H1 (cell line): ENCODE measurements at regions not wholly inside any gene's neighbourhood (a gene's known extent, or its start where the extent isn't known, plus 50 kb on each side); places are given as distances from the start of the nearest gene placed in this dataset.
A peak's percentile ranks its signal among the peaks of the same experiment; 100 is the strongest.

ENCODE experiments used
- CTCF ChIA-PET: fragments of 300-600 bp; sonication (Branson Sonifier 250); formaldehyde crosslinking; loops from one replicate; lab custom pipeline; 2021; ENCODE audit not compliant: partially characterized antibody; lab: Charles Lee
- POLR2A ChIA-PET: fragments of 300-600 bp; sonication (Branson Sonifier 250); formaldehyde crosslinking; loops from one replicate; lab custom pipeline; 2021; ENCODE audit warnings: inconsistent platforms; ENCODE audit not compliant: partially characterized antibody; lab: Charles Lee
- DNase-seq, 2 experiments: peaks; one replicate each; pipeline versions ENCODE4 v3.0.0 to v3.0.0-alpha.2; 2010 to 2022; ENCODE audit warnings: low spot score in 2 of 2, low read depth in 1 of 2, mixed read lengths in 1 of 2
- FAIRE-seq: peaks from 2 replicates; lab custom pipeline; 2011; peaks lifted over from hg19 to GRCh38; lab: Jason Lieb, UNC
- H2AFZ ChIP-seq: 2 replicates; pipeline ENCODE4 v1.8.1; 2012; ENCODE audit warnings: low read length, inconsistent platforms
- H2AK5ac ChIP-seq: 2 replicates; pipeline ENCODE4 v1.6.1; 2013; ENCODE audit warnings: low read depth, low read length
- H2BK120ac ChIP-seq: replicated peaks from 2 replicates; pipeline ENCODE3; 2013; ENCODE audit warnings: low read depth, low read length, inconsistent platforms
- H2BK12ac ChIP-seq: 2 replicates; pipeline ENCODE4 v1.6.1; 2013; ENCODE audit warnings: low read depth, low read length
- H2BK15ac ChIP-seq: 2 replicates; pipeline ENCODE4 v1.6.1; 2013; ENCODE audit warnings: low read length
- H2BK20ac ChIP-seq: 2 replicates; pipeline ENCODE4 v1.6.1; 2013; ENCODE audit warnings: low read length
- H2BK5ac ChIP-seq: 2 replicates; pipeline ENCODE4 v1.6.1; 2013; ENCODE audit warnings: low read depth, low read length
- H3K14ac ChIP-seq: 2 replicates; pipeline ENCODE4 v1.6.1; 2013; ENCODE audit warnings: inconsistent platforms; ENCODE audit not compliant: insufficient read length
- H3K18ac ChIP-seq: 2 replicates; pipeline ENCODE4 v1.6.1; 2013; ENCODE audit warnings: low read length; ENCODE audit errors: extremely low read depth
- H3K23ac ChIP-seq: 2 replicates; pipeline ENCODE4 v1.6.1; 2013; ENCODE audit warnings: inconsistent platforms; ENCODE audit not compliant: insufficient read length
- H3K23me2 ChIP-seq: 2 replicates; pipeline ENCODE4 v1.6.1; 2013; ENCODE audit warnings: low read depth, low read length
- H3K27ac ChIP-seq: 2 replicates; pipeline ENCODE4 v1.6.1; 2011; ENCODE audit warnings: low read depth, low read length, inconsistent platforms
- H3K27me3 ChIP-seq, 4 experiments: replicated peaks in 1 of 4; 1 replicate in 1 of 4; 2 replicates in 3 of 4; pipeline versions ENCODE4 v1.6.1 to v1.8.1; 2011 to 2013; ENCODE audit warnings: low read length in 3 of 4, mild to moderate bottlenecking in 3 of 4, inconsistent platforms in 2 of 4, mixed read lengths in 2 of 4, moderate library complexity in 1 of 4; ENCODE audit not compliant: control insufficient read depth in 3 of 4, insufficient read depth in 3 of 4; ENCODE audit errors: extremely low read depth in 1 of 4
- H3K36me3 ChIP-seq, 4 experiments: 2 replicates each; pipeline versions ENCODE4 v1.6.1 to v1.8.1; 2011 to 2013; ENCODE audit warnings: mild to moderate bottlenecking in 4 of 4, low read length in 3 of 4, moderate library complexity in 2 of 4, control low read depth in 1 of 4, inconsistent platforms in 1 of 4; ENCODE audit not compliant: insufficient read depth in 4 of 4, control insufficient read depth in 2 of 4
- H3K4ac ChIP-seq: replicated peaks from 2 replicates; pipeline ENCODE3; 2013; ENCODE audit warnings: low read length, low read depth, mixed read lengths, inconsistent platforms; ENCODE audit not compliant: insufficient read length
- H3K4me1 ChIP-seq, 4 experiments: replicated peaks in 1 of 4; 1 replicate in 1 of 4; 2 replicates in 3 of 4; pipeline versions ENCODE4 v1.6.1 to v1.8.1; 2011 to 2013; ENCODE audit warnings: low read length in 3 of 4, inconsistent platforms in 2 of 4, mixed read lengths in 1 of 4; ENCODE audit not compliant: insufficient read depth in 4 of 4, control insufficient read depth in 3 of 4
- H3K4me2 ChIP-seq, 2 experiments: 2 replicates each; pipeline versions ENCODE4 v1.6.1 to v1.8.1; 2011 to 2013; ENCODE audit warnings: low read depth in 2 of 2, low read length in 2 of 2, control low read depth in 1 of 2, inconsistent platforms in 1 of 2, mild to moderate bottlenecking in 1 of 2; ENCODE audit not compliant: insufficient read depth in 1 of 2
- H3K4me3 ChIP-seq, 4 experiments: fragments of 200-600, 300-600 bp in 1 of 4; sonication (generic), shearing (Covaris generic), sonication (Bioruptor Twin) in 1 of 4; 2 replicates each; pipeline versions ENCODE4 v1.5.1 to v1.8.1; 2011 to 2016; ENCODE audit warnings: low read length in 4 of 4, low read depth in 3 of 4, control low read depth in 2 of 4, inconsistent platforms in 2 of 4, mild to moderate bottlenecking in 2 of 4, mixed read lengths in 1 of 4, moderate library complexity in 1 of 4; ENCODE audit not compliant: insufficient read depth in 2 of 4; ENCODE audit errors: extremely low read depth in 1 of 4
- H3K56ac ChIP-seq: replicated peaks from 2 replicates; pipeline ENCODE3; 2013; ENCODE audit warnings: low read depth, mild to moderate bottlenecking, mixed read lengths, low read length, inconsistent platforms; ENCODE audit not compliant: insufficient read length
- H3K79me1 ChIP-seq: 2 replicates; pipeline ENCODE4 v1.6.1; 2013; ENCODE audit warnings: low read depth, low read length, control low read depth
- H3K79me2 ChIP-seq, 2 experiments: 2 replicates each; pipeline versions ENCODE4 v1.6.1 to v1.8.1; 2012 to 2013; ENCODE audit warnings: low read length in 2 of 2, mild to moderate bottlenecking in 2 of 2, inconsistent platforms in 1 of 2; ENCODE audit not compliant: insufficient read depth in 2 of 2, control insufficient read depth in 1 of 2
- H3K9ac ChIP-seq, 4 experiments: replicated peaks in 1 of 4; 1 replicate in 1 of 4; 2 replicates in 3 of 4; pipeline versions ENCODE4 v1.6.1 to v1.8.1; 2011 to 2013; ENCODE audit warnings: low read depth in 3 of 4, low read length in 3 of 4, control low read depth in 2 of 4, mild to moderate bottlenecking in 2 of 4, moderate library complexity in 2 of 4, inconsistent platforms in 1 of 4; ENCODE audit errors: extremely low read depth in 1 of 4
- H3K9me3 ChIP-seq, 2 experiments: 2 replicates each; pipeline versions ENCODE4 v1.6.1 to v1.8.1; 2012 to 2013; ENCODE audit warnings: mild to moderate bottlenecking in 2 of 2, moderate library complexity in 2 of 2, control low read depth in 1 of 2, inconsistent platforms in 1 of 2, low read depth in 1 of 2, low read length in 1 of 2, mixed read lengths in 1 of 2; ENCODE audit not compliant: insufficient read depth in 2 of 2
- H4K20me1 ChIP-seq, 2 experiments: replicated peaks in 1 of 2; 2 replicates each; pipeline versions ENCODE3 to v1.8.1; 2011 to 2013; ENCODE audit warnings: inconsistent platforms in 2 of 2, low read length in 2 of 2, mild to moderate bottlenecking in 1 of 2; ENCODE audit not compliant: insufficient read depth in 2 of 2, control insufficient read depth in 1 of 2
- H4K5ac ChIP-seq: 2 replicates; pipeline ENCODE4 v1.6.1; 2013; ENCODE audit warnings: low read length, low read depth, mixed read lengths, inconsistent platforms; ENCODE audit not compliant: insufficient read length
- H4K8ac ChIP-seq: 2 replicates; pipeline ENCODE4 v1.8.0; 2013; ENCODE audit warnings: mild to moderate bottlenecking, moderate library complexity, low read length, inconsistent platforms; ENCODE audit not compliant: insufficient read depth; ENCODE audit errors: extremely low read depth
- H4K91ac ChIP-seq: replicated peaks from 2 replicates; pipeline ENCODE3; 2013; ENCODE audit warnings: low read length, mixed read lengths, inconsistent platforms; ENCODE audit not compliant: insufficient read length
- BACH1 ChIP-seq: IDR thresholded peaks from 2 replicates; pipeline ENCODE4 v1.6.1; 2012; ENCODE audit warnings: low read length, improper control_type of control experiment
- KDM1A ChIP-seq: fragments of 200-600, 300-600 bp; sonication (generic); IDR thresholded peaks from 2 replicates; pipeline ENCODE4 v1.7.1; 2016; ENCODE audit warnings: mild to moderate bottlenecking, low read length, borderline replicate concordance
- RNF2 ChIP-seq: fragments of 200-900, 300-1000 bp; sonication (generic); IDR thresholded peaks from 2 replicates; pipeline ENCODE4 v1.7.1; 2016; ENCODE audit warnings: borderline replicate concordance, low read depth, mild to moderate bottlenecking, antibody characterized with exemption, low read length; ENCODE audit not compliant: poor library complexity, severe bottlenecking; ENCODE audit errors: missing control alignments
- WGBS, 2 experiments: shearing (Covaris generic) in 1 of 2; methylation state at CpG; one replicate each; pipeline versions ENCODE4 v1.1.6 to v1.1.7; 2013 to 2015; ENCODE audit warnings: low lambda C conversion rate in 2 of 2, mixed read lengths in 2 of 2, inconsistent platforms in 1 of 2, low coverage in 1 of 2, missing lambda C conversion rate in 1 of 2; ENCODE audit not compliant: insufficient replicate concordance in 2 of 2, insufficient coverage in 1 of 2, insufficient read length in 1 of 2; ENCODE audit errors: extremely low coverage in 1 of 2, missing lambda C conversion rate in 1 of 2; 5-methylcytosine and 5-hydroxymethylcytosine counted together

- H3K56ac ChIP-seq: no peak overlapping the region
- H3K36me3 ChIP-seq: no peaks in the 10 kb centered on the region
- H3K14ac ChIP-seq: no peak overlapping the region
- H3K23me2 ChIP-seq: no peaks in the 10 kb centered on the region; the same call in 1 of the 2 replicates
- H2AFZ ChIP-seq: peak overlapping the region; percentile 81; the same call in 1 of the 2 replicates
- H4K5ac ChIP-seq: no peak overlapping the region
- H3K18ac ChIP-seq: no peak overlapping the region
- CTCF ChIA-PET: interaction anchor here (0.7 to 1.1 kb wide), 2 partner anchors 20 to 287 kb away, joined by 3 read pairs; no protein-coding TSS in a partner anchor
- H3K23ac ChIP-seq: peak overlapping the region; percentile 83
- no peak overlapping the region for H3K9ac ChIP-seq
- H4K20me1 ChIP-seq: no peaks in the 10 kb centered on the region
- no peak overlapping the region for H3K4me2 ChIP-seq
- H3K9me3 ChIP-seq: no peaks in the 10 kb centered on the region
- no peak overlapping the region for H3K4me3 ChIP-seq
- H3K4me1 ChIP-seq: no peaks in the 10 kb centered on the region
- POLR2A ChIA-PET: no interaction called here
- no peak overlapping the region for H2BK5ac ChIP-seq
- H2BK12ac ChIP-seq: no peak overlapping the region; the same call in 1 of the 2 replicates
- no peak overlapping the region for H3K4ac ChIP-seq
- H2AK5ac ChIP-seq: no peak overlapping the region
- TF ChIP-seq BACH1 (no peak), RNF2 (no peak), KDM1A (no peak)
- H4K91ac ChIP-seq: peak overlapping the region; percentile 44
- no peak for DNase-seq
- H3K79me1 ChIP-seq: no peaks in the 10 kb centered on the region
- 89% methylated on average over 4 of the region's 4 CpGs; no CpG with 5 or more reads in 1 of the 2 experiments for WGBS, 2 experiments
- H2BK15ac ChIP-seq: no peak overlapping the region
- H3K27me3 ChIP-seq: no peaks in the 10 kb centered on the region
- FAIRE-seq: no peak
- H2BK20ac ChIP-seq: no peak overlapping the region
- H4K8ac ChIP-seq: no peak overlapping the region
- no peak overlapping the region for H2BK120ac ChIP-seq
- no peak overlapping the region for H3K27ac ChIP-seq
- no peaks in the 10 kb centered on the region for H3K79me2 ChIP-seq
These were observed 521.2 kb downstream of the STIM2 start for GRCh38 chr4:27381815-27382214.
